ENCODE measurements at regions not wholly inside any gene's neighbourhood (a gene's known extent, or its start where the extent isn't known, plus 50 kb on each side); places are given as distances from the start of the nearest gene placed in this dataset.
"Not testable (repeated sequence)": the region's sequence is repeated elsewhere in the genome, so short reads cannot be mapped to it uniquely, and the experiment has no call there.

- DNase-seq (peak in 1 of 2 donors; percentile 26), ATAC-seq (ENCODE audit: low FRiP score in 2 of 2) (no peak)
- H3K4me3 ChIP-seq: no peak overlapping the region
- H3K36me3 ChIP-seq: no peaks in the 10 kb centered on the region
- TF ChIP-seq POLR2A (IDR thresholded peaks at IDR 0.05) (no peak), EP300 (IDR thresholded peaks at IDR 0.05) (no peak), CTCF (IDR thresholded peaks at IDR 0.05) (no peak), POLR2AphosphoS5 (IDR thresholded peaks at IDR 0.05) (no peak)
- no peak overlapping the region for H3K27ac ChIP-seq
- 88 to 96% methylated on average over 8 of the region's 8 CpGs for WGBS, 2 donors
- H3K4me1 ChIP-seq: peaks cover 0 to 2% (median 0%) of the 10 kb centered on the region in 4 donors
- H3K27me3 ChIP-seq: no peaks in the 10 kb centered on the region
- no peaks in the 10 kb centered on the region for H3K9me3 ChIP-seq
Measured at GRCh38 chr9:13032585-13032984, 246.9 kb downstream of the MPDZ start.

- peaks cover 0 to 2% (median 0%) of the 10 kb centered on the region in 4 donors for H3K4me1 ChIP-seq
- 9% methylated on average over 19 of the region's 19 CpGs for WGBS, 2 donors
- no peaks in the 10 kb centered on the region for H3K27me3 ChIP-seq
- no peak for TF ChIP-seq POLR2A (IDR thresholded peaks at IDR 0.05)
- no peak for TF ChIP-seq POLR2AphosphoS5 (IDR thresholded peaks at IDR 0.05)
- peak; percentile 32 to 73 (median 58) for TF ChIP-seq CTCF (IDR thresholded peaks at IDR 0.05)
- no peak for TF ChIP-seq EP300 (IDR thresholded peaks at IDR 0.05)
- H3K36me3 ChIP-seq: no peaks in the 10 kb centered on the region
- peak in 1 of 2 donors; percentile 67 for DNase-seq
- no peaks in the 10 kb centered on the region for H3K9me3 ChIP-seq
- ATAC-seq (ENCODE audit: low FRiP score in 2 of 2): peak; percentile 87 to 92
- peak overlapping the region in 2 of 4 donors; percentile 19 to 44 for H3K27ac ChIP-seq
- H3K4me3 ChIP-seq: peak overlapping the region in 3 of 4 donors; percentile 0 to 34 (median 26)
Measured at GRCh38 chr9:13033959-13034693, 245.4 kb downstream of the MPDZ start.

GRCh38 chr9:13034694-13035002 is 244.8 kb downstream of the MPDZ start:
- Histone ChIP-seq H3K4me1 (peaks cover 0 to 2% (median 0%) of the 10 kb centered on the region in 4 donors), H3K36me3 (no peaks in the 10 kb centered on the region), H3K27ac (peak overlapping the region in 2 of 4 donors; percentile 19 to 44), H3K27me3 (no peaks in the 10 kb centered on the region), H3K9me3 (no peaks in the 10 kb centered on the region), H3K4me3 (peak overlapping the region in 2 of 4 donors; percentile 0 to 34)
- no peak for ATAC-seq (ENCODE audit: low FRiP score in 2 of 2)
- TF ChIP-seq EP300 (IDR thresholded peaks at IDR 0.05): no peak
- TF ChIP-seq CTCF (IDR thresholded peaks at IDR 0.05): no peak
- TF ChIP-seq POLR2AphosphoS5 (IDR thresholded peaks at IDR 0.05): no peak
- TF ChIP-seq POLR2A (IDR thresholded peaks at IDR 0.05): no peak
- DNase-seq: no peak
- 40 to 43% methylated on average over 3 of the region's 3 CpGs for WGBS, 2 donors

- ATAC-seq (ENCODE audit: low FRiP score in 2 of 2): no peak
- peaks cover 0 to 2% (median 0%) of the 10 kb centered on the region in 4 donors for H3K4me1 ChIP-seq
- DNase-seq: no peak
- no peaks in the 10 kb centered on the region for H3K9me3 ChIP-seq
- no peaks in the 10 kb centered on the region for H3K36me3 ChIP-seq
- TF ChIP-seq POLR2A (IDR thresholded peaks at IDR 0.05): no peak
- TF ChIP-seq POLR2AphosphoS5 (IDR thresholded peaks at IDR 0.05): no peak
- no peak for TF ChIP-seq CTCF (IDR thresholded peaks at IDR 0.05)
- no peak for TF ChIP-seq EP300 (IDR thresholded peaks at IDR 0.05)
- no peaks in the 10 kb centered on the region for H3K27me3 ChIP-seq
- H3K27ac ChIP-seq: no peak overlapping the region
- H3K4me3 ChIP-seq: no peak overlapping the region
Measured at GRCh38 chr9:13035822-13036221, 243.7 kb downstream of the MPDZ start.

GRCh38 chr9:13037808-13038207 is 241.7 kb downstream of the MPDZ start:
- ATAC-seq (ENCODE audit: low FRiP score in 2 of 2); H3K9me3 ChIP-seq; H3K36me3 ChIP-seq; H3K4me3 ChIP-seq; H3K4me1 ChIP-seq; H3K27ac ChIP-seq; H3K27me3 ChIP-seq: not testable (repeated sequence)
- WGBS, 2 donors: 86 to 88% methylated on average over 16 to 24 of the region's 27 CpGs
- peak in 1 of 2 donors; percentile 12 for DNase-seq

All from upper lobe of left lung (tissue), 6 donors.